Skeletal muscle tissue (tissue), 3 donors: ENCODE measurements at regions not wholly inside any gene's neighbourhood (a gene's known extent, or its start where the extent isn't known, plus 50 kb on each side); places are given as distances from the start of the nearest gene placed in this dataset.

Experiments used
- H3K27ac ChIP-seq: one replicate; pipeline ENCODE4 v1.7.0; 2013; ENCODE audit warnings: mild to moderate bottlenecking, low read depth, low read length, inconsistent platforms
- H3K27me3 ChIP-seq, 3 donors: one replicate each; pipeline ENCODE4 v1.7.0; 2013; ENCODE audit warnings: low read length in 3 of 3; ENCODE audit not compliant: control insufficient read depth in 3 of 3, insufficient read depth in 3 of 3
- H3K36me3 ChIP-seq, 3 donors: one replicate each; pipeline ENCODE4 v1.7.0; 2013; ENCODE audit warnings: low read length in 3 of 3; ENCODE audit not compliant: control insufficient read depth in 3 of 3, insufficient read depth in 3 of 3
- H3K4me1 ChIP-seq, 3 donors: one replicate each; pipeline ENCODE4 v1.7.0; 2013; ENCODE audit warnings: low read length in 3 of 3, mild to moderate bottlenecking in 3 of 3; ENCODE audit not compliant: control insufficient read depth in 3 of 3, insufficient read depth in 3 of 3
- H3K4me3 ChIP-seq, 3 donors: one replicate each; pipeline ENCODE4 v1.7.0; 2013; ENCODE audit warnings: low read length in 3 of 3
- H3K9ac ChIP-seq, 3 donors: one replicate each; pipeline ENCODE4 v1.7.0; 2013; ENCODE audit warnings: low read length in 3 of 3, mild to moderate bottlenecking in 3 of 3, moderate library complexity in 2 of 3, low read depth in 1 of 3
- H3K9me3 ChIP-seq, 3 donors: one replicate each; pipeline ENCODE4 v1.7.0; 2013; ENCODE audit warnings: low read length in 3 of 3; ENCODE audit not compliant: control insufficient read depth in 3 of 3
- donor health status: Osteomylitis.

DNA sequence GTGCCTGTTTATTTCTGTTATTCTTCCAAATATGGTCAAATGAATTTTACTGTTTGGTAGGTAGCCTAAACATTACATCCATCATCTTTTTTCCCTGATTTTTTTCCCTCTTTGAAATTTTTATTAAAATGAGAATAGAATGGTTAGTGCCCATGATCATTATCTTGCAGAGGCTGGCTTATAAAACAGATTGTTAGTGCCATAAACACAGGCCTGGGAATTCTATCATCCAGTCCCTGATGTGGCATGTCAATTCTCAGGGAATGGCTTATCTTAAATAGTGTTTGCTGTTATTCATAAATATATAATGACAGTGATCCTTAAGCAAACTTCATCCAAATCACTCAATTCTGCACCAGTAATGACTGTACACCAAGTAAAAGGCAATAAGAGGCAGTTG, 207.3 kb downstream of the TUSC7 start:
- H3K27me3 ChIP-seq, result no peaks in the 10 kb centered on the region
- no peak overlapping the region for H3K4me3 ChIP-seq
- H3K27ac ChIP-seq, result no peak overlapping the region

DNA sequence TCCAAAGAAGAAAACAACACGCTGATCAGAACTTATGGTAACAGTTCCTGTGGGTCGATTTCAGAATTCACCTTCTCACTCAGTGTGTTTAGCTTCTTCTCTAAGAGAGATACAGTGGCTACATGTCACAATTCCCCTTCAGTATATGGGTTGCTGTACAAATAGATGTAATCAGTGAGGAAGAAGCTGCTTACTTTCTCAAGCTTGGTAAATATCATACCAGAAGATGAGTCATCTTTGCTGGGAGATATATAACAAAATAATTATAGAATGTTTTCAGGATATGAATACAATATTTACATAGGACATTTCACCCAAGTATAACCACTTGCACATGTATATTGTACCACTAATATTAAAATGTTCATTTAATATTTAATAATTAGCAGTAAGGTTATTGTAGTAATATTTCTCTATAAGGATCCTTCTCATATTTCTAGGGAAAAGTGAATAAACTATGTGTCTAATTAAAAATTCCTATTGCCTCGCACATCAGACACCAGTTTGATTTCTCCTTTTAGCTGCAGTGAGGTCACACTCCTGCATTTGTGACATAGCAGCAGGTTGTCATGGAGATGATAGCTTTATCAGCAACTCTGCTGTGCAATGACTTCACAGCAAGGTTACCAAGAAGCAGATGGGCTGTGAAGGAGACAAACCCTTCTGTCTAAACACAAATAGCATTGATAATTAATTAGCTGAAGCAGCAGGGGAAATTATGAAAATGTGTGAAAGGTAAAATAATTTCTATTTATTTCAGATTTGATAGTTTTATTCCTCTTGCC, 211.4 kb downstream of the TUSC7 start:
- no peaks in the 10 kb centered on the region for H3K9me3 ChIP-seq
- no peaks in the 10 kb centered on the region for H3K4me1 ChIP-seq
- no peak overlapping the region for H3K9ac ChIP-seq
- no peak overlapping the region for H3K27ac ChIP-seq
- H3K27me3 ChIP-seq, result no peaks in the 10 kb centered on the region
- no peaks in the 10 kb centered on the region for H3K36me3 ChIP-seq
- H3K4me3 ChIP-seq, result no peak overlapping the region

More for the DNA sequence above, 207.3 kb downstream of the TUSC7 start:
- H3K36me3 ChIP-seq, result no peaks in the 10 kb centered on the region
- H3K9ac ChIP-seq, result no peak overlapping the region
- no peaks in the 10 kb centered on the region for H3K9me3 ChIP-seq
- no peaks in the 10 kb centered on the region for H3K4me1 ChIP-seq

DNA sequence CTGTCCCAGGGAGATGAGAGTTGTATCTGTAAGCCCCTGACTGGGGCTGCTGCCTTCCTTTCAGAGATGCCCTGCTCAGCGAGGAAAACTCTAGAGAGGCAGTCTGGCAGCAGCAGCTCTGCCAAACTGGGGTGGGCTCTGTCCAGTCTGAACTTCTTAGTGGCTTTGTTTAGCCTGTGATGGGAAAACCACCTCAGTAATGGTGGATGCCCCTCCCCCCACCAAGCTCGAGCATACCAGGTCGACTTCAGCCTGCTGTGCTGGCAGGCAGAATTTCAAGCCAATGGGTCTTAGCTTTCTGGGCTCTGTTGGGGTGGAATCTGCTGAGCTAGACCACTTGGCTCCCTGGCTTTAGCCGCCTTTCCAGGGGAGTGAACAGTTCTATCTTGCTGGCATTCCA, 218.3 kb downstream of the TUSC7 start:
- H3K36me3 ChIP-seq, result no peaks in the 10 kb centered on the region
- no peaks in the 10 kb centered on the region for H3K27me3 ChIP-seq
- H3K4me1 ChIP-seq, result no peaks in the 10 kb centered on the region
- H3K27ac ChIP-seq, result no peak overlapping the region
- no peak overlapping the region for H3K4me3 ChIP-seq
- no peaks in the 10 kb centered on the region for H3K9me3 ChIP-seq
- H3K9ac ChIP-seq, result no peak overlapping the region

DNA sequence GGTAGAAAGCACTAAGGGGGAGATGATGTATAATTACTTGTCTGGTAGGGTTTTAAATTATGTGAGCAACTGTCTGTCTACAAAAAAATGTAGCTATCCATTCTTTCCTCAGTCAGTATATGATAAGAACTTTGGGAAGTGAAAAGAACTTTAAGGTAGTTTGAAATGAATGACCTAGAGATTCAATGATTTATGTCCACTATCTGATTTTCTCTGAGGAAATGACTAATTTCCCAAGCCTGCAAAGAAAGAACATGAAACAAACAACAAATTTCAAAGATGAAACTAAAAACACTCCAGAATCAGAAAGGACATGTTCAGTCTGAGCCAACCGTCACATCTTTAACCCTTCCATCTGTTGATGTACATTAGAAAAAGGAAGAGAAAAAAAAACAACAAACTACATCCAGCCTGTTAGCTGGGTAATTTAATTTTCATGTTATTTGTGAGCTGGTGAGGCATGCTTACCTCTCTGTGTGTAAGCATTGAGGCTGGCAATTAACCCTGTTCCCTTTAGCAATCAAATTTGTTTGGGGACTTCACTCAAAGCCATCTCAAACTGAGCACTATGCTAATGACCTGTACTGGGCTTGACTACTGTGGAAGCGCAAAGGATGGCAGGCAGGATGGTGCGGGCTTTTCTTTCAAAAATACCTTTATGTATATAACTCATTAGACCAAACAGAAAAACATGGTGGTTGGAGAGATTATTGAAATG, 220.1 kb downstream of the TUSC7 start:
- Histone ChIP-seq H3K9ac (no peak overlapping the region), H3K4me1 (no peaks in the 10 kb centered on the region), H3K27ac (no peak overlapping the region), H3K4me3 (no peak overlapping the region), H3K36me3 (no peaks in the 10 kb centered on the region), H3K27me3 (no peaks in the 10 kb centered on the region), H3K9me3 (no peaks in the 10 kb centered on the region)

DNA sequence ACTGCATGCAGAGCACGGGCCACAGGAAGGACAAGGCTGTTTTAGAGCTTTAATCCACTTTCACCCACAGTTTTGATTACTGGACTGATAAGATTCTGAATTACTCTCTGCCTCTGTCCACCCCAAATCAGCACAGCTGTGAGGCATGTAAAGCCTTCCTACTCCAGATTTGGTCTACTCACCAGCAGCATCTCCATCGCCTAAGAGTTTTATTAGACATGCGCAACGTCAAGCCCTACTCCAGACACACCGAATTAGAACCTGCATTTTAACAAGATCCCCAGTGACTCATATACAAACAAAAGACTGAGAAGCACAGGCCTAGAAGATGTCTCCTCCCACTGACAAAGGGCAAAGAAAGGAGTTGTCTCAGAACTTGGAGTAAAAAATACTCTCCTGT, 221.2 kb downstream of the TUSC7 start:
- Histone ChIP-seq H3K27ac (no peak overlapping the region), H3K4me3 (no peak overlapping the region), H3K4me1 (no peaks in the 10 kb centered on the region), H3K36me3 (no peaks in the 10 kb centered on the region), H3K27me3 (no peaks in the 10 kb centered on the region), H3K9me3 (no peaks in the 10 kb centered on the region), H3K9ac (no peak overlapping the region)

DNA sequence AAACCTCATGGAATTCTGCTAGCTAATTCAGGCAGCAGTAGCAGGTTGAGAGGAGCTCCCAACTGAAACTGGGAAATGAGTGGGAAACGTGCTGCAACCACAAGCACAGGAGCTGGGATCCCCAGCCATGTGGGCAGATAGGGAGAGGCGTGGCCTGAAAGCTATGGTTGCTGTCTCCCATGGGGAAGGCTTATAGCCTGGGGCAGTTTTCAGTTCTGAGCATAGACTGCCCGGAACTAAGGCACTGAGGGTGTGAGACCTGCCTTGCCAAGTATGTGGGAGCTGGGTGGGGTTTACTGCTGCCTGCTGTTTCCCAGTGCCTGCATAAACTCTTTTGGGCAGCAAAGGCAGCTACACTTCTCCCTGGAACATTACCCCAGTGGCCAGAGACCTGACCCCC, 229.5 kb downstream of the TUSC7 start:
- Histone ChIP-seq H3K36me3 (no peaks in the 10 kb centered on the region), H3K27me3 (no peaks in the 10 kb centered on the region), H3K9ac (no peak overlapping the region), H3K4me1 (no peaks in the 10 kb centered on the region), H3K4me3 (no peak overlapping the region), H3K9me3 (no peaks in the 10 kb centered on the region), H3K27ac (no peak overlapping the region)

DNA sequence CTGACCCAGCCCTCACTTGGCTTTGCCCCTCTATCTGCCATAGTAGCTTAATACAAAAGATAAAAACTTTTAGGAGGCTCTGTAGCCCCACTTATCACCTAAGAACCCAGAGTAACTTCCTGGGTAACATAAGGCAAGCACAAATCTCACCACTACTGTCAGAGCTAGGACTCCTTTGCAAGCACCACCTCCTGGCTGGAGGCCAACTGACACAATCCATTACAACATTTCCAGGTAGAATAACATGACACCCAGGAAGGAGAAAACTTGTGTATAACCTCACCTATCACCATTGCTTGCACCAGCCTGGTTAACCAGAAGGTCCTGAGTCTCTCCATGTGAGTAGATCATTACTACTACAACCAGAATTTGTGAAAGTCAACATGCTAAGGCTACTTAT, 230.0 kb downstream of the TUSC7 start:
- Histone ChIP-seq H3K4me3 (no peak overlapping the region), H3K9me3 (no peaks in the 10 kb centered on the region), H3K36me3 (no peaks in the 10 kb centered on the region), H3K9ac (no peak overlapping the region), H3K27ac (no peak overlapping the region), H3K27me3 (no peaks in the 10 kb centered on the region), H3K4me1 (no peaks in the 10 kb centered on the region)

DNA sequence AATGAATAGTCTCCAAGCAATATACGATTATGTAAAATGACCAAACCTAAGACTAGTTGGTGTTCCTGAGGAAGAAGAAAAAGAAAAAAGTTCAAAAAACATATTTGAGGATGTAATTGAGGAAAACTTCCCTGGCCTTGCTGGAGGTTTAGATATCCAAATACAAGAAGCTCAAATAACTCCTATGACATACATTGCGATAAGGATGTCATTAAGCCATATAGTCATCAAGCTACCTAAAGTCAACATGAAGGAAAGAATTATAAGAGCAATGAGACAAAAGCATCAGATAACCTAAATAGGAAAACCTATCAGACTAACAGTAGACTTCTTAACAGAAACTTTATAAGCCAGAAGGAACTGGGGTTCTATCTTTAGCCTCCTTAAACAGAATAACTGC, 231.1 kb downstream of the TUSC7 start:
- no peaks in the 10 kb centered on the region for H3K36me3 ChIP-seq
- H3K9ac ChIP-seq, result no peak overlapping the region
- H3K4me3 ChIP-seq, result no peak overlapping the region
- no peaks in the 10 kb centered on the region for H3K4me1 ChIP-seq
- no peaks in the 10 kb centered on the region for H3K9me3 ChIP-seq
- H3K27ac ChIP-seq, result no peak overlapping the region
- H3K27me3 ChIP-seq, result no peaks in the 10 kb centered on the region

DNA sequence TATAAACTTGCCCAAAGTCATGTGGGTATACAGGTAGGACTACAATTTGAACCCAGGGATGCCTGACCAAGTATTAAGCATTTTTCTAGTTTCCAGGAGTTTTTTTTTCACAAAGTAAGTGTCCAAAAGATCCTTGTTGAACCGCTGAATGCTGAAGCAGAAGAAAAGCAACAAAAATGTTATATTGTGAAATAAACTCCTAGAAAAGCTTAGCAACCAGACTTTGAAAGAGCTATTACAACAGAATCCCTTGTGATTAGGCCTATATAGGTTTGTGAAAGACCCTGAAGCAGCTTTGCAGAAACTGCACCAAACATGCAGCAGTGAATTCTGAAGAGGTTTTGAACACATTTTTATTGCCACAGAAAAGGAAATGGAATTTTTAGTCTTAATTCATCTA, 236.8 kb downstream of the TUSC7 start:
- Histone ChIP-seq H3K4me1 (no peaks in the 10 kb centered on the region), H3K27ac (no peak overlapping the region), H3K9ac (no peak overlapping the region), H3K9me3 (no peaks in the 10 kb centered on the region), H3K27me3 (no peaks in the 10 kb centered on the region), H3K36me3 (no peaks in the 10 kb centered on the region), H3K4me3 (no peak overlapping the region)

DNA sequence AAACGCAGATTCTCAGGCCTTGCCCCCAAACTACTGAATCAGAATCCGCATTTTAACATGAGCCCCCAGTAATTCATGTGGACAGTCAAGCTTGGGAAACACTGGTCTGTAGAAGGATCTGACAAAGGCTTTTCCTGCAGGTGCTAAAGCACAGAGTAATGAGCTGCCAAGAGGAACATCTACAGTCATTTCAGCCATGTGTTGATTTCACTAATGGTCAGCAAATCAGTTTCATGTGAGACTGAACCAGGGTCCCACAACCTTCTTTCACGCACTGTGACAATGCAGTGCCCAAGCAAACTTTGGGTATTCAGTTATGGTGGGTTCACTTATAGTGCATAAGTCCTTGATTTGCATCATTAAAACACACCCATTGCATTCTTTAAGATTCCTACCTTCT, 237.6 kb downstream of the TUSC7 start:
- no peaks in the 10 kb centered on the region for H3K27me3 ChIP-seq
- no peaks in the 10 kb centered on the region for H3K36me3 ChIP-seq
- no peaks in the 10 kb centered on the region for H3K4me1 ChIP-seq
- H3K27ac ChIP-seq, result no peak overlapping the region
- no peak overlapping the region for H3K9ac ChIP-seq
- no peak overlapping the region for H3K4me3 ChIP-seq
- no peaks in the 10 kb centered on the region for H3K9me3 ChIP-seq
